Neural cell (in vitro differentiated cells): ENCODE measurements at regions not wholly inside any gene's neighbourhood (a gene's known extent, or its start where the extent isn't known, plus 50 kb on each side); places are given as distances from the start of the nearest gene placed in this dataset.

ENCODE experiments used
- H2AFZ ChIP-seq: fragments of 200-600, 300-800 bp; sonication (generic), shearing (Covaris generic); 2 replicates; pipeline ENCODE4 v1.6.0; 2014; ENCODE audit warnings: low read depth, mild to moderate bottlenecking, antibody characterized with exemption, low read length, moderate library complexity
- H3F3A ChIP-seq: fragments of 200-600 bp; shearing (Covaris generic); 2 replicates; pipeline ENCODE4 v1.6.1; 2016; ENCODE audit warnings: mild to moderate bottlenecking, moderate library complexity, mixed read lengths, antibody characterized with exemption, low read length; ENCODE audit not compliant: insufficient read depth, poor library complexity, severe bottlenecking
- H3K27ac ChIP-seq: fragments of 200-600, 300-800 bp; sonication (generic), shearing (Covaris generic); 2 replicates; pipeline ENCODE4 v1.5.1; 2014; ENCODE audit warnings: mild to moderate bottlenecking, low read length, moderate library complexity
- H3K27me3 ChIP-seq: fragments of 300-800, 200-600 bp; sonication (generic), shearing (Covaris generic); 2 replicates; pipeline ENCODE4 v1.6.0; 2014; ENCODE audit warnings: mild to moderate bottlenecking, low read depth, low read length, moderate library complexity; ENCODE audit not compliant: insufficient read depth
- H3K36me3 ChIP-seq: fragments of 300-800, 200-600 bp; sonication (generic), shearing (Covaris generic); 2 replicates; pipeline ENCODE4 v1.5.1; 2014; ENCODE audit warnings: mild to moderate bottlenecking, antibody characterized with exemption, low read length, moderate library complexity; ENCODE audit not compliant: insufficient read depth
- H3K4me2 ChIP-seq: fragments of 300-800, 200-600 bp; sonication (generic), shearing (Covaris generic); 2 replicates; pipeline ENCODE4 v1.6.0; 2014; ENCODE audit warnings: mild to moderate bottlenecking, low read length
- H3K4me3 ChIP-seq: fragments of 300-800, 200-600 bp; sonication (generic), shearing (Covaris generic); 2 replicates; pipeline ENCODE4 v1.5.1; 2014; ENCODE audit warnings: mild to moderate bottlenecking, low read length, moderate library complexity
- H3K79me2 ChIP-seq: fragments of 200-600 bp; shearing (Covaris generic); replicated peaks from 2 replicates; pipeline ENCODE4 v1.6.0; 2014; ENCODE audit warnings: mild to moderate bottlenecking, low read length, moderate library complexity; ENCODE audit not compliant: insufficient read depth
- H3K9ac ChIP-seq: fragments of 300-800, 200-600 bp; sonication (generic), shearing (Covaris generic); 2 replicates; pipeline ENCODE4 v1.6.1; 2016; ENCODE audit warnings: mild to moderate bottlenecking, low read length, mixed read lengths
- H3K9me2 ChIP-seq: fragments of 200-600 bp; shearing (Covaris generic); 2 replicates; pipeline ENCODE4 v1.6.1; 2016; ENCODE audit warnings: mild to moderate bottlenecking, low read length, mixed read lengths; ENCODE audit not compliant: insufficient read depth
- H3K9me3 ChIP-seq: fragments of 200-600, 300-800 bp; sonication (generic), shearing (Covaris generic); 2 replicates; pipeline ENCODE4 v1.6.1; 2016; ENCODE audit warnings: mild to moderate bottlenecking, mixed run types, low read length, moderate library complexity, mixed read lengths
- H4K20me1 ChIP-seq: fragments of 200-600 bp; shearing (Covaris generic); 2 replicates; pipeline ENCODE4 v1.6.1; 2016; ENCODE audit warnings: mild to moderate bottlenecking, mixed run types; ENCODE audit not compliant: insufficient read depth
- CTCF ChIP-seq: fragments of 450-650 bp; IDR thresholded peaks from 2 replicates; pipeline ENCODE4 v1.5.1; 2014; ENCODE audit warnings: antibody characterized with exemption, mild to moderate bottlenecking, moderate library complexity; ENCODE audit not compliant: poor library complexity, severe bottlenecking
- EP300 ChIP-seq: fragments of 450-650 bp; conservative IDR thresholded peaks from 2 replicates; pipeline ENCODE4 v1.6.1; 2014; ENCODE audit warnings: antibody characterized with exemption, mild to moderate bottlenecking, moderate library complexity; ENCODE audit not compliant: poor library complexity, severe bottlenecking
- EZH2 ChIP-seq: fragments of 200-600, 300-800 bp; shearing (Covaris generic), sonication (generic); IDR thresholded peaks from 2 replicates; pipeline ENCODE4 v1.6.1; 2014; ENCODE audit warnings: antibody characterized with exemption, low read length, borderline replicate concordance, mild to moderate bottlenecking; ENCODE audit not compliant: insufficient read depth, poor library complexity, severe bottlenecking
- MXI1 ChIP-seq: fragments of 450-650 bp; conservative IDR thresholded peaks from 2 replicates; pipeline ENCODE4 v1.6.1; 2014; ENCODE audit warnings: antibody characterized with exemption, mild to moderate bottlenecking; ENCODE audit not compliant: poor library complexity, severe bottlenecking
- POLR2AphosphoS5 ChIP-seq: IDR thresholded peaks from 2 replicates; pipeline ENCODE4 v1.6.1; 2012
- RAD21 ChIP-seq: fragments of 450-650 bp; conservative IDR thresholded peaks from 2 replicates; pipeline ENCODE4 v1.6.1; 2014; ENCODE audit warnings: antibody characterized with exemption, mild to moderate bottlenecking, moderate library complexity
- REST ChIP-seq: IDR thresholded peaks from 2 replicates; pipeline ENCODE4 v1.6.1; 2012; ENCODE audit warnings: borderline replicate concordance
- SMC3 ChIP-seq: fragments of 450-650 bp; conservative IDR thresholded peaks from 2 replicates; pipeline ENCODE4 v1.6.1; 2014; ENCODE audit warnings: antibody characterized with exemption, mild to moderate bottlenecking, moderate library complexity; ENCODE audit not compliant: poor library complexity
- TAF1 ChIP-seq: IDR thresholded peaks from 2 replicates; pipeline ENCODE4 v1.6.1; 2012; ENCODE audit warnings: low read depth

DNA sequence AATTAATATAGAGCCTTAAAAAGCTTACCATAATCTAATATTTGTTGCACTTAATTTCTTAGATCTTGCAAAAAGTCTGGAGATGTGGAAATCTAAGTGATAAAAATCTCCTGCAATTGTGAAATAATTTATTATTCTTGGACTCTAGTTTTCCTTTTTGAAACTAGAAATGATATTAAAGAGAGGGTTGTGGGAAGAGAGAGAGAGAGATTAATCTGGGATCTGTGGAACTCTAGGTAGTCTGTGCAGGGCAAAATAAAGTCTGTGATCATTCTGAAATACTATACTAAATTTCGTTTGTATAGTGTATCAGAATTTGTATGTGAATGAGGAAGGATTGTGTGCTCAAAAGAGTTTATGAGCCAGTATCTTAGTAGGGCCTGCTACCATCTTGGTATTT, 692.3 kb downstream of the RWDD3 start:
- Histone ChIP-seq H3K27me3 (no peaks in the 10 kb centered on the region), H2AFZ (no peak overlapping the region)
- TF ChIP-seq POLR2AphosphoS5 (no peak), REST (no peak)

DNA sequence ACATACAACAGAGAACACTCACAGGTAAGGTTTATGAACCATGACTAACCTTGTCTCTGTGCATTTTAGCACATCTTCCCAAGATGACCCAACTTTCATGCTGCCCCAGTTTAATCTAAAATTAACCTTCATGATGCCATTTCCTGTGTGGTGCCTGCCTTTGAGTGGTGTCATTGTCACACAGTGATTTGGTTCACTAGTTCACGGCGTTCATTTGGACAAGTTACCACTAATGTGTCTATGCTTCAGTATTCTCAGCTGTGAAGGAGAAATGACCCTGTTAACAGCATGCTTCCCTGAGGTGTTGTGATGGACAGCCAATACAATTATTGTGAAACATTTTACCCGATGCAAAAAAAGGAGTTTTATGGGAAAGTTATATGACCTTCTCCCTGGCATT, 693.1 kb downstream of the RWDD3 start:
- H3K36me3 ChIP-seq: no peaks in the 10 kb centered on the region
- no peaks in the 10 kb centered on the region for H4K20me1 ChIP-seq
- no peak overlapping the region for H3K4me3 ChIP-seq
- no peak overlapping the region for H3K9ac ChIP-seq
- H3K9me3 ChIP-seq: no peaks in the 10 kb centered on the region
- H2AFZ ChIP-seq: no peak overlapping the region
- no peaks in the 10 kb centered on the region for H3K79me2 ChIP-seq
- TF ChIP-seq MXI1 (no peak), RAD21 (peak; percentile 9), TAF1 (no peak), EZH2 (no peak), CTCF (no peak), EP300 (peak; percentile 41), REST (no peak), POLR2AphosphoS5 (peak; percentile 74), SMC3 (no peak)
- H3K4me2 ChIP-seq: no peak overlapping the region
- no peaks in the 10 kb centered on the region for H3K9me2 ChIP-seq
- H3K27ac ChIP-seq: no peak overlapping the region
- no peaks in the 10 kb centered on the region for H3K27me3 ChIP-seq
- no peaks in the 10 kb centered on the region for H3F3A ChIP-seq

More for the DNA sequence above, 692.3 kb downstream of the RWDD3 start:
- Histone ChIP-seq H3K4me2 (no peak overlapping the region), H3K4me3 (no peak overlapping the region), H3K9ac (no peak overlapping the region), H4K20me1 (no peaks in the 10 kb centered on the region), H3K79me2 (no peaks in the 10 kb centered on the region), H3K36me3 (no peaks in the 10 kb centered on the region), H3K9me3 (no peaks in the 10 kb centered on the region), H3F3A (no peaks in the 10 kb centered on the region), H3K9me2 (no peaks in the 10 kb centered on the region), H3K27ac (no peak overlapping the region)
